H1 (cell line): ENCODE measurements at regions not wholly inside any gene's neighbourhood (a gene's known extent, or its start where the extent isn't known, plus 50 kb on each side); places are given as distances from the start of the nearest gene placed in this dataset.

Experiments used
- CTCF ChIA-PET: fragments of 300-600 bp; sonication (Branson Sonifier 250); formaldehyde crosslinking; loops from one replicate; lab custom pipeline; 2021; ENCODE audit not compliant: partially characterized antibody; lab: Charles Lee
- POLR2A ChIA-PET: fragments of 300-600 bp; sonication (Branson Sonifier 250); formaldehyde crosslinking; loops from one replicate; lab custom pipeline; 2021; ENCODE audit warnings: inconsistent platforms; ENCODE audit not compliant: partially characterized antibody; lab: Charles Lee
- DNase-seq, 2 experiments: peaks; one replicate each; pipeline versions ENCODE4 v3.0.0 to v3.0.0-alpha.2; 2010 to 2022; ENCODE audit warnings: low spot score in 2 of 2, low read depth in 1 of 2, mixed read lengths in 1 of 2
- FAIRE-seq: peaks from 2 replicates; lab custom pipeline; 2011; peaks lifted over from hg19 to GRCh38; lab: Jason Lieb, UNC
- H2AFZ ChIP-seq: 2 replicates; pipeline ENCODE4 v1.8.1; 2012; ENCODE audit warnings: low read length, inconsistent platforms
- H2AK5ac ChIP-seq: 2 replicates; pipeline ENCODE4 v1.6.1; 2013; ENCODE audit warnings: low read depth, low read length
- H2BK120ac ChIP-seq: replicated peaks from 2 replicates; pipeline ENCODE3; 2013; ENCODE audit warnings: low read depth, low read length, inconsistent platforms
- H2BK12ac ChIP-seq: 2 replicates; pipeline ENCODE4 v1.6.1; 2013; ENCODE audit warnings: low read depth, low read length
- H2BK15ac ChIP-seq: 2 replicates; pipeline ENCODE4 v1.6.1; 2013; ENCODE audit warnings: low read length
- H2BK20ac ChIP-seq: 2 replicates; pipeline ENCODE4 v1.6.1; 2013; ENCODE audit warnings: low read length
- H2BK5ac ChIP-seq: 2 replicates; pipeline ENCODE4 v1.6.1; 2013; ENCODE audit warnings: low read depth, low read length
- H3K14ac ChIP-seq: 2 replicates; pipeline ENCODE4 v1.6.1; 2013; ENCODE audit warnings: inconsistent platforms; ENCODE audit not compliant: insufficient read length
- H3K18ac ChIP-seq: 2 replicates; pipeline ENCODE4 v1.6.1; 2013; ENCODE audit warnings: low read length; ENCODE audit errors: extremely low read depth
- H3K23ac ChIP-seq: 2 replicates; pipeline ENCODE4 v1.6.1; 2013; ENCODE audit warnings: inconsistent platforms; ENCODE audit not compliant: insufficient read length
- H3K23me2 ChIP-seq: 2 replicates; pipeline ENCODE4 v1.6.1; 2013; ENCODE audit warnings: low read depth, low read length
- H3K27ac ChIP-seq: 2 replicates; pipeline ENCODE4 v1.6.1; 2011; ENCODE audit warnings: low read depth, low read length, inconsistent platforms
- H3K27me3 ChIP-seq, 4 experiments: replicated peaks in 1 of 4; 1 replicate in 1 of 4; 2 replicates in 3 of 4; pipeline versions ENCODE4 v1.6.1 to v1.8.1; 2011 to 2013; ENCODE audit warnings: low read length in 3 of 4, mild to moderate bottlenecking in 3 of 4, inconsistent platforms in 2 of 4, mixed read lengths in 2 of 4, moderate library complexity in 1 of 4; ENCODE audit not compliant: control insufficient read depth in 3 of 4, insufficient read depth in 3 of 4; ENCODE audit errors: extremely low read depth in 1 of 4
- H3K36me3 ChIP-seq, 4 experiments: 2 replicates each; pipeline versions ENCODE4 v1.6.1 to v1.8.1; 2011 to 2013; ENCODE audit warnings: mild to moderate bottlenecking in 4 of 4, low read length in 3 of 4, moderate library complexity in 2 of 4, control low read depth in 1 of 4, inconsistent platforms in 1 of 4; ENCODE audit not compliant: insufficient read depth in 4 of 4, control insufficient read depth in 2 of 4
- H3K4ac ChIP-seq: replicated peaks from 2 replicates; pipeline ENCODE3; 2013; ENCODE audit warnings: low read length, low read depth, mixed read lengths, inconsistent platforms; ENCODE audit not compliant: insufficient read length
- H3K4me1 ChIP-seq, 4 experiments: replicated peaks in 1 of 4; 1 replicate in 1 of 4; 2 replicates in 3 of 4; pipeline versions ENCODE4 v1.6.1 to v1.8.1; 2011 to 2013; ENCODE audit warnings: low read length in 3 of 4, inconsistent platforms in 2 of 4, mixed read lengths in 1 of 4; ENCODE audit not compliant: insufficient read depth in 4 of 4, control insufficient read depth in 3 of 4
- H3K4me2 ChIP-seq, 2 experiments: 2 replicates each; pipeline versions ENCODE4 v1.6.1 to v1.8.1; 2011 to 2013; ENCODE audit warnings: low read depth in 2 of 2, low read length in 2 of 2, control low read depth in 1 of 2, inconsistent platforms in 1 of 2, mild to moderate bottlenecking in 1 of 2; ENCODE audit not compliant: insufficient read depth in 1 of 2
- H3K4me3 ChIP-seq, 4 experiments: fragments of 200-600, 300-600 bp in 1 of 4; sonication (generic), shearing (Covaris generic), sonication (Bioruptor Twin) in 1 of 4; 2 replicates each; pipeline versions ENCODE4 v1.5.1 to v1.8.1; 2011 to 2016; ENCODE audit warnings: low read length in 4 of 4, low read depth in 3 of 4, control low read depth in 2 of 4, inconsistent platforms in 2 of 4, mild to moderate bottlenecking in 2 of 4, mixed read lengths in 1 of 4, moderate library complexity in 1 of 4; ENCODE audit not compliant: insufficient read depth in 2 of 4; ENCODE audit errors: extremely low read depth in 1 of 4
- H3K56ac ChIP-seq: replicated peaks from 2 replicates; pipeline ENCODE3; 2013; ENCODE audit warnings: low read depth, mild to moderate bottlenecking, mixed read lengths, low read length, inconsistent platforms; ENCODE audit not compliant: insufficient read length
- H3K79me1 ChIP-seq: 2 replicates; pipeline ENCODE4 v1.6.1; 2013; ENCODE audit warnings: low read depth, low read length, control low read depth
- H3K79me2 ChIP-seq, 2 experiments: 2 replicates each; pipeline versions ENCODE4 v1.6.1 to v1.8.1; 2012 to 2013; ENCODE audit warnings: low read length in 2 of 2, mild to moderate bottlenecking in 2 of 2, inconsistent platforms in 1 of 2; ENCODE audit not compliant: insufficient read depth in 2 of 2, control insufficient read depth in 1 of 2
- H3K9ac ChIP-seq, 4 experiments: replicated peaks in 1 of 4; 1 replicate in 1 of 4; 2 replicates in 3 of 4; pipeline versions ENCODE4 v1.6.1 to v1.8.1; 2011 to 2013; ENCODE audit warnings: low read depth in 3 of 4, low read length in 3 of 4, control low read depth in 2 of 4, mild to moderate bottlenecking in 2 of 4, moderate library complexity in 2 of 4, inconsistent platforms in 1 of 4; ENCODE audit errors: extremely low read depth in 1 of 4
- H3K9me3 ChIP-seq, 2 experiments: 2 replicates each; pipeline versions ENCODE4 v1.6.1 to v1.8.1; 2012 to 2013; ENCODE audit warnings: mild to moderate bottlenecking in 2 of 2, moderate library complexity in 2 of 2, control low read depth in 1 of 2, inconsistent platforms in 1 of 2, low read depth in 1 of 2, low read length in 1 of 2, mixed read lengths in 1 of 2; ENCODE audit not compliant: insufficient read depth in 2 of 2
- H4K20me1 ChIP-seq, 2 experiments: replicated peaks in 1 of 2; 2 replicates each; pipeline versions ENCODE3 to v1.8.1; 2011 to 2013; ENCODE audit warnings: inconsistent platforms in 2 of 2, low read length in 2 of 2, mild to moderate bottlenecking in 1 of 2; ENCODE audit not compliant: insufficient read depth in 2 of 2, control insufficient read depth in 1 of 2
- H4K5ac ChIP-seq: 2 replicates; pipeline ENCODE4 v1.6.1; 2013; ENCODE audit warnings: low read length, low read depth, mixed read lengths, inconsistent platforms; ENCODE audit not compliant: insufficient read length
- H4K8ac ChIP-seq: 2 replicates; pipeline ENCODE4 v1.8.0; 2013; ENCODE audit warnings: mild to moderate bottlenecking, moderate library complexity, low read length, inconsistent platforms; ENCODE audit not compliant: insufficient read depth; ENCODE audit errors: extremely low read depth
- H4K91ac ChIP-seq: replicated peaks from 2 replicates; pipeline ENCODE3; 2013; ENCODE audit warnings: low read length, mixed read lengths, inconsistent platforms; ENCODE audit not compliant: insufficient read length
- CTBP2 ChIP-seq: IDR thresholded peaks from 2 replicates; pipeline ENCODE4 v1.7.0; 2011; ENCODE audit warnings: borderline replicate concordance, mild to moderate bottlenecking, moderate library complexity, mixed read lengths, low read length; ENCODE audit not compliant: insufficient read depth, insufficient read length
- CTCF ChIP-seq, 3 experiments: IDR thresholded peaks; 1 replicate in 2 of 3; 2 replicates in 1 of 3; pipeline versions ENCODE4 v1.5.1 to v1.6.1; 2011; ENCODE audit warnings: low read length in 3 of 3, mild to moderate bottlenecking in 3 of 3, inconsistent platforms in 2 of 3, low read depth in 1 of 3, moderate library complexity in 1 of 3; ENCODE audit not compliant: insufficient read depth in 1 of 3; ENCODE audit errors: control extremely low read depth in 1 of 3
- whole genome bisulfite sequencing, 2 experiments: shearing (Covaris generic) in 1 of 2; methylation state at CpG; one replicate each; pipeline versions ENCODE4 v1.1.6 to v1.1.7; 2013 to 2015; ENCODE audit warnings: low lambda C conversion rate in 2 of 2, mixed read lengths in 2 of 2, inconsistent platforms in 1 of 2, low coverage in 1 of 2, missing lambda C conversion rate in 1 of 2; ENCODE audit not compliant: insufficient replicate concordance in 2 of 2, insufficient coverage in 1 of 2, insufficient read length in 1 of 2; ENCODE audit errors: extremely low coverage in 1 of 2, missing lambda C conversion rate in 1 of 2; 5-methylcytosine and 5-hydroxymethylcytosine counted together

- Histone ChIP-seq H3K23ac (no peak overlapping the region), H3K18ac (no peak overlapping the region), H4K20me1 (no peaks in the 10 kb centered on the region), H3K9me3 (peaks cover 2 to 3% of the 10 kb centered on the region in 2 experiments; a peak in 2 of 4 replicates), H2AFZ (no peak overlapping the region), H2BK5ac (no peak overlapping the region), H3K4me2 (no peak overlapping the region), H3K4ac (no peak overlapping the region), H3K27ac (no peak overlapping the region), H2BK20ac (no peak overlapping the region), H2BK12ac (no peak overlapping the region), H3K79me2 (no peaks in the 10 kb centered on the region), H3K79me1 (no peaks in the 10 kb centered on the region), H3K56ac (no peak overlapping the region), H2BK15ac (no peak overlapping the region), H2AK5ac (peak overlapping the region; percentile 31; the same call in 1 of the 2 replicates), H3K14ac (no peak overlapping the region), H3K36me3 (no peaks in the 10 kb centered on the region), H3K23me2 (no peaks in the 10 kb centered on the region), H4K91ac (no peak overlapping the region), H4K8ac (no peak overlapping the region), H3K4me1 (peaks cover 0 to 3% (median 0%) of the 10 kb centered on the region in 4 experiments; a peak in 1 of 7 replicates), H3K27me3 (no peaks in the 10 kb centered on the region; a peak in 1 of 7 replicates)
- no peak for FAIRE-seq
- DNase-seq: peak in 1 of 2 experiments; percentile 8
- WGBS, 2 experiments: 93% methylated on average over 8 of the region's 8 CpGs; no CpG with 5 or more reads in 1 of the 2 experiments
- ChIA-PET POLR2A (no interaction called here), CTCF (no interaction called here)
- TF ChIP-seq CTBP2: no peak
- no peak for TF ChIP-seq CTCF (IDR thresholded peaks at IDR 0.05; ENCODE audit: control extremely low read depth in 1 of 3, insufficient read depth in 1 of 3, low read depth in 1 of 3, low read length in 3 of 3)
- TF ChIP-seq, all 59 proteins: peak for 0
- no peak overlapping the region for H4K5ac ChIP-seq
- H3K9ac ChIP-seq: no peak overlapping the region
- H2BK120ac ChIP-seq: no peak overlapping the region
- H3K4me3 ChIP-seq: no peak overlapping the region
These were observed 1471.6 kb downstream of the TBC1D22A start for GRCh38 chr22:48234011-48234410.
